ENCODE measurements at regions not wholly inside any gene's neighbourhood (a gene's known extent, or its start where the extent isn't known, plus 50 kb on each side); places are given as distances from the start of the nearest gene placed in this dataset.
"Not testable (repeated sequence)": the region's sequence is repeated elsewhere in the genome, so short reads cannot be mapped to it uniquely, and the experiment has no call there.

- DNase-seq: no peak
- Mint-ChIP-seq H3K36me3 (no peaks in the 10 kb centered on the region), H3K27ac (no peak overlapping the region), H3K27me3 (ENCODE audit: low read depth in 3 of 3) (peaks cover 0 to 13% (median 3%) of the 10 kb centered on the region in 3 donors), H3K4me3 (no peak overlapping the region), H3K9me3 (peaks cover 0 to 1% (median 0%) of the 10 kb centered on the region in 6 donors), H3K4me1 (no peaks in the 10 kb centered on the region)
Measured at GRCh38 chr7:106517508-106517907, 143.4 kb downstream of the CCDC71L start.

- Mint-ChIP-seq H3K9me3 (peaks cover 0 to 1% (median 0%) of the 10 kb centered on the region in 6 donors), H3K36me3 (no peaks in the 10 kb centered on the region), H3K27ac (no peak overlapping the region), H3K4me1 (no peaks in the 10 kb centered on the region), H3K27me3 (ENCODE audit: low read depth in 3 of 3) (peaks cover 0 to 13% (median 3%) of the 10 kb centered on the region in 3 donors), H3K4me3 (no peak overlapping the region)
- DNase-seq: no peak
Measured at GRCh38 chr7:106515321-106515720, 145.6 kb downstream of the CCDC71L start.

GRCh38 chr7:106514881-106515280 is 146.1 kb downstream of the CCDC71L start:
- no peak overlapping the region for H3K4me3 Mint-ChIP-seq
- H3K27me3 Mint-ChIP-seq (ENCODE audit: low read depth in 3 of 3): peaks cover 0 to 9% (median 3%) of the 10 kb centered on the region in 3 donors
- no peak overlapping the region for H3K27ac Mint-ChIP-seq
- H3K36me3 Mint-ChIP-seq: no peaks in the 10 kb centered on the region
- no peaks in the 10 kb centered on the region for H3K4me1 Mint-ChIP-seq
- DNase-seq: no peak
- peaks cover 0 to 1% (median 0%) of the 10 kb centered on the region in 6 donors for H3K9me3 Mint-ChIP-seq

GRCh38 chr7:106512217-106512616 is 148.7 kb downstream of the CCDC71L start:
- Mint-ChIP-seq H3K27ac (no peak overlapping the region), H3K9me3 (peaks cover 0 to 1% (median 0%) of the 10 kb centered on the region in 6 donors), H3K4me1 (no peaks in the 10 kb centered on the region), H3K27me3 (ENCODE audit: low read depth in 3 of 3) (peaks cover 0 to 8% (median 4%) of the 10 kb centered on the region in 3 donors), H3K36me3 (no peaks in the 10 kb centered on the region), H3K4me3 (no peak overlapping the region)
- no peak for DNase-seq

GRCh38 chr7:106504645-106505044 is 156.3 kb downstream of the CCDC71L start:
- no peaks in the 10 kb centered on the region for H3K4me1 Mint-ChIP-seq
- no peak overlapping the region for H3K27ac Mint-ChIP-seq
- no peaks in the 10 kb centered on the region for H3K9me3 Mint-ChIP-seq
- H3K4me3 Mint-ChIP-seq: no peak overlapping the region
- H3K36me3 Mint-ChIP-seq: no peaks in the 10 kb centered on the region
- DNase-seq: no peak
- H3K27me3 Mint-ChIP-seq (ENCODE audit: low read depth in 3 of 3): peaks cover 2 to 7% (median 4%) of the 10 kb centered on the region in 3 donors

GRCh38 chr7:106504207-106504606 is 156.8 kb downstream of the CCDC71L start:
- H3K4me1 Mint-ChIP-seq: no peaks in the 10 kb centered on the region
- H3K36me3 Mint-ChIP-seq: no peaks in the 10 kb centered on the region
- H3K9me3 Mint-ChIP-seq: no peaks in the 10 kb centered on the region
- DNase-seq: no peak
- no peak overlapping the region for H3K27ac Mint-ChIP-seq
- no peak overlapping the region for H3K4me3 Mint-ChIP-seq
- peaks cover 2 to 7% (median 3%) of the 10 kb centered on the region in 3 donors for H3K27me3 Mint-ChIP-seq (ENCODE audit: low read depth in 3 of 3)

GRCh38 chr7:106503626-106504025 is 157.3 kb downstream of the CCDC71L start:
- H3K9me3 Mint-ChIP-seq: no peaks in the 10 kb centered on the region
- DNase-seq: no peak
- H3K36me3 Mint-ChIP-seq: no peaks in the 10 kb centered on the region
- no peak overlapping the region for H3K27ac Mint-ChIP-seq
- no peaks in the 10 kb centered on the region for H3K4me1 Mint-ChIP-seq
- H3K4me3 Mint-ChIP-seq: no peak overlapping the region
- H3K27me3 Mint-ChIP-seq (ENCODE audit: low read depth in 3 of 3): peaks cover 2 to 7% (median 3%) of the 10 kb centered on the region in 3 donors

- H3K4me3 Mint-ChIP-seq: no peak overlapping the region
- no peaks in the 10 kb centered on the region for H3K9me3 Mint-ChIP-seq
- no peaks in the 10 kb centered on the region for H3K36me3 Mint-ChIP-seq
- no peak for DNase-seq
- H3K27me3 Mint-ChIP-seq (ENCODE audit: low read depth in 3 of 3): peaks cover 2 to 3% (median 2%) of the 10 kb centered on the region in 3 donors
- no peak overlapping the region for H3K27ac Mint-ChIP-seq
- H3K4me1 Mint-ChIP-seq: no peaks in the 10 kb centered on the region
Measured at GRCh38 chr7:106501605-106502580, 159.1 kb downstream of the CCDC71L start.

- H3K36me3 Mint-ChIP-seq: no peaks in the 10 kb centered on the region
- H3K4me1 Mint-ChIP-seq: no peaks in the 10 kb centered on the region
- H3K27ac Mint-ChIP-seq: no peak overlapping the region
- H3K4me3 Mint-ChIP-seq: no peak overlapping the region
- no peak for DNase-seq
- peaks cover 2 to 6% (median 2%) of the 10 kb centered on the region in 3 donors for H3K27me3 Mint-ChIP-seq (ENCODE audit: low read depth in 3 of 3)
- peaks cover 0 to 4% (median 0%) of the 10 kb centered on the region in 6 donors for H3K9me3 Mint-ChIP-seq
Measured at GRCh38 chr7:106499897-106500296, 161.1 kb downstream of the CCDC71L start.

- not testable (repeated sequence) for H3K9me3 Mint-ChIP-seq; H3K36me3 Mint-ChIP-seq; H3K4me1 Mint-ChIP-seq; H3K27ac Mint-ChIP-seq; DNase-seq; H3K4me3 Mint-ChIP-seq; H3K27me3 Mint-ChIP-seq (ENCODE audit: low read depth in 3 of 3)
Measured at GRCh38 chr7:106498005-106498404, 163.0 kb downstream of the CCDC71L start.

- peaks cover 3 to 8% (median 3%) of the 10 kb centered on the region in 3 donors for H3K27me3 Mint-ChIP-seq (ENCODE audit: low read depth in 3 of 3)
- no peak overlapping the region for H3K27ac Mint-ChIP-seq
- no peak for DNase-seq
- H3K36me3 Mint-ChIP-seq: no peaks in the 10 kb centered on the region
- H3K9me3 Mint-ChIP-seq: peaks cover 0 to 8% (median 0%) of the 10 kb centered on the region in 6 donors
- H3K4me3 Mint-ChIP-seq: no peak overlapping the region
- no peaks in the 10 kb centered on the region for H3K4me1 Mint-ChIP-seq
Measured at GRCh38 chr7:106493041-106493731, 167.8 kb downstream of the CCDC71L start.

- Mint-ChIP-seq H3K9me3 (peaks cover 0 to 4% (median 0%) of the 10 kb centered on the region in 6 donors), H3K36me3 (no peaks in the 10 kb centered on the region), H3K27ac (no peak overlapping the region), H3K4me1 (no peaks in the 10 kb centered on the region), H3K27me3 (ENCODE audit: low read depth in 3 of 3) (peaks cover 0 to 7% (median 0%) of the 10 kb centered on the region in 3 donors), H3K4me3 (no peak overlapping the region)
- DNase-seq: no peak
Measured at GRCh38 chr7:106488465-106488864, 172.5 kb downstream of the CCDC71L start.

- H3K4me3 Mint-ChIP-seq: no peak overlapping the region
- DNase-seq: no peak
- H3K9me3 Mint-ChIP-seq: peaks cover 0 to 4% (median 0%) of the 10 kb centered on the region in 6 donors
- H3K4me1 Mint-ChIP-seq: no peaks in the 10 kb centered on the region
- H3K27ac Mint-ChIP-seq: no peak overlapping the region
- H3K27me3 Mint-ChIP-seq (ENCODE audit: low read depth in 3 of 3): peaks cover 0 to 7% (median 0%) of the 10 kb centered on the region in 3 donors
- no peaks in the 10 kb centered on the region for H3K36me3 Mint-ChIP-seq
Measured at GRCh38 chr7:106487892-106488291, 173.1 kb downstream of the CCDC71L start.

GRCh38 chr7:106486331-106486730 is 174.6 kb downstream of the CCDC71L start:
- no peak overlapping the region for H3K27ac Mint-ChIP-seq
- H3K27me3 Mint-ChIP-seq (ENCODE audit: low read depth in 3 of 3): peaks cover 0 to 5% (median 0%) of the 10 kb centered on the region in 3 donors

More at GRCh38 chr7:106486331-106486730, 174.6 kb downstream of the CCDC71L start:
- no peak for DNase-seq
- H3K4me3 Mint-ChIP-seq: no peak overlapping the region
- H3K4me1 Mint-ChIP-seq: no peaks in the 10 kb centered on the region
- H3K9me3 Mint-ChIP-seq: peaks cover 0 to 4% (median 0%) of the 10 kb centered on the region in 6 donors
- H3K36me3 Mint-ChIP-seq: no peaks in the 10 kb centered on the region
